Activated T-cell treated with anti-CD3 and anti-CD28 coated beads, Interleukin-2, amount 50 U/mL, for 72 hours (primary cell): ENCODE measurements at regions not wholly inside any gene's neighbourhood (a gene's known extent, or its start where the extent isn't known, plus 50 kb on each side); places are given as distances from the start of the nearest gene placed in this dataset.
A peak's percentile ranks its signal among the peaks of the same experiment; 100 is the strongest.
"Not testable (repeated sequence)": the region's sequence is repeated elsewhere in the genome, so short reads cannot be mapped to it uniquely, and the experiment has no call there.

Source experiments
- ATAC-seq, 2 donors: fragments of 150-1000 bp; cut with Tn5 transposase; replicated peaks in 1 of 2; 2 replicates each; pipeline ENCODE4 v1.10.0; 2021; ENCODE audit warnings: moderate library complexity in 2 of 2, mild to moderate bottlenecking in 1 of 2
- DNase-seq, 2 donors: peaks; one replicate each; pipeline ENCODE4 v3.0.0; 2021 to 2022; ENCODE audit warnings: mixed read lengths in 1 of 2
- H3K27ac Mint-ChIP-seq: one replicate; pipeline ENCODE4 v1.8.0; 2022; ENCODE audit warnings: mild to moderate bottlenecking, moderate library complexity, mixed read lengths
- H3K27me3 Mint-ChIP-seq: one replicate; pipeline ENCODE4 v1.8.0; 2022; ENCODE audit warnings: low read depth, mixed read lengths
- H3K36me3 Mint-ChIP-seq, 2 donors: one replicate each; pipeline ENCODE4 v1.8.0; 2022; ENCODE audit warnings: mixed read lengths in 2 of 2, mild to moderate bottlenecking in 1 of 2; ENCODE audit not compliant: insufficient read depth in 2 of 2
- H3K4me1 Mint-ChIP-seq: one replicate; pipeline ENCODE4 v1.8.0; 2022; ENCODE audit warnings: low read depth, mixed read lengths
- H3K4me3 Mint-ChIP-seq, 2 donors: one replicate each; pipeline ENCODE4 v1.8.0; 2022; ENCODE audit warnings: mild to moderate bottlenecking in 2 of 2, mixed read lengths in 2 of 2, moderate library complexity in 2 of 2
- H3K9me3 Mint-ChIP-seq, 2 donors: one replicate each; pipeline ENCODE4 v1.8.0; 2022; ENCODE audit warnings: mixed read lengths in 2 of 2

DNA sequence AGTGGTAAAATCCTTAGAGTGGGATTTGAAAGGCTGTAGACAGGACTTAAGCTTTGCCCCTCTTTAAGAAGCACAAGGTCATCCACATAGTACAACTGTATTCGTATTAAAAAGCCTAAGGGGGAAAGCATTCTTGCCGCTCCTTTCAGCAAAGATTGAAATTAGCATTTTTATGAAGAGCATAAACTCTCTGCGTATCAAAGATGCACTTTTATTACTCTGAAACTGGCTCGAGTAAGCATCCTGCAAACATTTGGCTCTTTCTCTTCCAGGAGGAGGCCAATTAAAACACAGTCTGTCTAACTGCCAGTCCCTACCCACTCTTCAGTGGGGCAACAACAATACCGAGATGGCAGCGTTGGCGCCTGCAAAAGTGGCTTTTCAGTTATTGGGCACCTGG lies 192.5 kb upstream of the TPRG1 start:
- peaks cover 8% of the 10 kb centered on the region for H3K27me3 Mint-ChIP-seq
- no peaks in the 10 kb centered on the region for H3K9me3 Mint-ChIP-seq
- H3K4me3 Mint-ChIP-seq, result no peak overlapping the region
- no peak for DNase-seq
- no peaks in the 10 kb centered on the region for H3K36me3 Mint-ChIP-seq
- H3K27ac Mint-ChIP-seq, result no peak overlapping the region
- peaks cover 10% of the 10 kb centered on the region for H3K4me1 Mint-ChIP-seq
- ATAC-seq, result no peak

DNA sequence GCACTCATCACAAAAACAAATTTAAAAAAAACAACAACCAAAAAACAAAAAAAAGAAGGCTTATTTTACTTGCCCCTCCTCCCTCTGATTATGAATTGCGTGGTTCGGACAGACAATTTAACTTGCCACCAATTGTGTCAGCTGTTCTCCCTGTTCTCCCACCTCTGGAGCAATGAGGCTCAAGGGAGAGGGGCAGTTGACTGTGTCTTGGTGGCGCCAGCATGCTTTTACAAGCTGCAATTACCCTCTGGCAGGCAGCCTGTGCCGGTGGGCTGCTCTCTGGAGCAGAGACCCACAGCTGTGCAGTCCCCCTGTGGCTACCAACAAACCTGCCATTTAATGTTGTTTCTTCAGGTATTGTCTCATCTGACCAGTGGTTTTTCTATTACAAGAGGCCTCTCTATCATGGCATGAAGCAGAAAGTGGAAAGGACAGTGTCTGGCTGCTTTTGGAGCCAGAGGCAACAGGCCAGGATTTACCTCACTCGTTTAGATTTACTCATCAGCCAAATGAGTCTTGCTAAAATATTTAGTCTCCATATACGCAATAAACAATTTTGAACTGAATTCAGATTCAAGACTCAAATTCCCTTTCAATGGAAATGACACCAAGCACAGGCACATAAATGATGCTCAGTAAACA lies 192.0 kb upstream of the TPRG1 start:
- no peak for DNase-seq
- Mint-ChIP-seq H3K4me1 (peaks cover 9% of the 10 kb centered on the region), H3K36me3 (no peaks in the 10 kb centered on the region), H3K27me3 (peaks cover 6% of the 10 kb centered on the region), H3K27ac (no peak overlapping the region), H3K4me3 (no peak overlapping the region), H3K9me3 (no peaks in the 10 kb centered on the region)
- no peak for ATAC-seq

DNA sequence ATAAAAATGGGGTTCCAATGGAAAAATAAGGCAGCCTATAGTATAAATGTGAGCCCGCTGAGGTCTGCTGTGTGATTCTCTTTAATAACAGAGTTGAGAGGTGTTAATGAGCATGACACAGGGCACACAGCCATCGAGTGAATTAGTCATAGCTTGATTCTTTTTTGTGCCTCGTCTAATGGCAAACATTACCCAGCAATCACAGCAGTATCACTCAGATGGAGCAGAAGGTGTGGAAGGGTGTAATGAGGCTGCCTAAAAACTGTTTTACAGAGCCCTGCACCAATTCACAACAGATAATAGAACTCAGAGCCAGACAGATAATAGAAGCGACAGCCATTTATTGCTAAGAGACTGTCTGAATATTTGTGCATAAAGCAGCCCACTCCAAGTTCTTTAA lies 178.6 kb upstream of the TPRG1 start:
- H3K27ac Mint-ChIP-seq, result no peak overlapping the region
- no peak overlapping the region for H3K4me3 Mint-ChIP-seq
- no peak for ATAC-seq
- H3K36me3 Mint-ChIP-seq, result no peaks in the 10 kb centered on the region
- peaks cover 21% of the 10 kb centered on the region for H3K27me3 Mint-ChIP-seq
- H3K4me1 Mint-ChIP-seq, result no peaks in the 10 kb centered on the region
- no peak for DNase-seq
- no peaks in the 10 kb centered on the region for H3K9me3 Mint-ChIP-seq

DNA sequence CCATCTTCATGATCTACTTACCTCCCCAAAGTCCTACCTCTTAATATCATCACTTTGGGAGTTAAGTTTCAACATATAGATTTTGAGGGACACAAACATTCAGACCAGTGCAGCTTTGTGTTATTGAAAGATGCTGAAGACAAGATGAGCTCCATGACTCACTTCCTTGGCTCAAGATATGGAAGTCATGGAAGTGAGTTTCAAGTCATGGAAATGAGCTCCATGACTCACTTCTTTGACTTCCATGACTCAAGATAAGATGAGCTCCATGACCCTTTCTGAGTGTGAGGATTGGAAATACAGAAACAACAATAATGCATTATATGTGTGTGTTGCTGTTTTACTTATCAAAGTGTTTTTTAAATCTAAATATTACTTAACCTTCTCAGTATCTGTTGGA lies 170.2 kb upstream of the TPRG1 start:
- DNase-seq (no peak), ATAC-seq (no peak)
- Mint-ChIP-seq H3K27me3 (peaks cover 11% of the 10 kb centered on the region), H3K9me3 (no peaks in the 10 kb centered on the region), H3K4me1 (no peaks in the 10 kb centered on the region), H3K27ac (no peak overlapping the region), H3K4me3 (no peak overlapping the region), H3K36me3 (no peaks in the 10 kb centered on the region)

DNA sequence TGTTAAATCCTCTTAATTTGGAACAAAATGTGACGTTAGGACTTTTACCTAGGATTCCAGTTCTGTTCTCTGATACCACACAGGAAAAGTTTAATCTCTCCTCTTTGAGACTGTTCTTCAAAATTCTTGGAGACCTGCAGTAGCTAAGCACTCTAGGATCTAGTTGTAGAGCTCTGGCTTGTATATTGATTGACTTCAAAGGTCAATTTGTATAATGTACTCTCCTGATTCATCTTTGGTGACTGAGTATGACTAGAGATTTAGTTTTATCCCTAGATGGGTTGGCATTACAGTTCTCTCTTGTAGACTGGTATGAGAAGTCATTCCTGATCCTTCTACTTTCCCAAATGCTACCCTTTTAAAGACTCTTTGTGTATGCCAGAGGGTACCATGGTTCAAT lies 168.4 kb upstream of the TPRG1 start:
- Mint-ChIP-seq H3K4me3 (no peak overlapping the region), H3K27ac (no peak overlapping the region), H3K4me1 (no peaks in the 10 kb centered on the region), H3K9me3 (no peaks in the 10 kb centered on the region), H3K27me3 (peaks cover 13% of the 10 kb centered on the region), H3K36me3 (no peaks in the 10 kb centered on the region)
- ATAC-seq, result no peak
- DNase-seq, result no peak

DNA sequence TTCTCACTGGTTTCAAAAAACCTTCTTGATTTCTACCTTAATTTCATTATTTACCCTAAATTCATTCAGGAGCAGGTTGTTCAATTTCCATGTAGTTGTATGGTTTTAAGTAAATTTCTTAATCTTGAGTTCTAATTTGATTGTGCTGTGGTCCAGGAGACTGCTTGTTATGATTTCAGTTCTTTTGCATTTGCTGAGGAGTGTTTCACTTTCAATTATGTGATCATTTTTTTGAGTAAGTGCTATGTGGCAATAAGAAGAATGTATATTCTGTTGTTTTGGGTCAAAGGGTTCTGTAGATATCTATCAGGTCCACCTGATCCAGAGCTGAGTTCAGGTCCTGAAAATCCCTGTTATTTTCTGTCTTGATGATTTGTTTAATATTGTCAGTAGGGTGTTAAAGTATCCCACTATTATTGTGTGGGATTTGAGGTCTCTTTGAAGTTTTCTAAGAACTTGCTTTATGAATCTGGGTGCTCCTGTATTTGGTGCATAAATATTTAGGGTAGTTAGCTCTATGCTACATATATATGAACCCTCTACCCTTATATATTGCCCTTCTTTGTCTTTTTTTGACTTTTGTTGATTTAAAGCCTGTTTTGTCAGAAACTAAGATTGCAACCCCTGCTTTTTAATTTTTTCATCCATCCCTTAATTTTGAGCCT lies 158.4 kb upstream of the TPRG1 start:
- Mint-ChIP-seq H3K9me3 (peaks cover 13 to 14% of the 10 kb centered on the region in 2 donors), H3K27ac (peak overlapping the region; percentile 0), H3K4me3 (peak overlapping the region in 1 of 2 donors; percentile 23), H3K27me3 (peaks cover 39% of the 10 kb centered on the region), H3K4me1 (peaks cover 25% of the 10 kb centered on the region), H3K36me3 (peaks cover 14 to 25% of the 10 kb centered on the region in 2 donors)
- no peak for DNase-seq
- peak; percentile 73 for ATAC-seq

DNA sequence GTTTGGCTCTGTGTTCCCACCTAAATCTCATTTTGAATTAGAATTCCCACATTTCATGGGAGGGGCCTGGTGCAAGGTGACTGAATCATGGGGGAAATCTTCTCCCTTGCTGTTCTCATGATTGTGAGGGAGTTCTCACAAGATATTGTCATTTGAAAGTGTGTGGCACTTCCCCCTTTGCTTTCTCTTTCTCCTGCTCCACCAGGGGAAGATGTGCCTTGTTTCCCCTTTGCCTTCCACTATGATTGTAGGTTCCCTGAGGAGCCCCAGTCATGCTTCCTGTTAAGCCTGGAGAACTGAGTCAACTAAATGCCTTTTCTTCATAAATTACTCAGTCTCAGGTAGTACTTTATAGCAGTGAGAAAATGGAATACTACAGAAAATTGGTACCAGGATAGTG lies 157.2 kb upstream of the TPRG1 start:
- DNase-seq, result no peak
- Mint-ChIP-seq H3K4me3 (no peak overlapping the region), H3K9me3 (peaks cover 13 to 14% of the 10 kb centered on the region in 2 donors), H3K4me1 (peaks cover 25% of the 10 kb centered on the region), H3K36me3 (peaks cover 14 to 25% of the 10 kb centered on the region in 2 donors), H3K27ac (no peak overlapping the region), H3K27me3 (peaks cover 33% of the 10 kb centered on the region)
- no peak for ATAC-seq

DNA sequence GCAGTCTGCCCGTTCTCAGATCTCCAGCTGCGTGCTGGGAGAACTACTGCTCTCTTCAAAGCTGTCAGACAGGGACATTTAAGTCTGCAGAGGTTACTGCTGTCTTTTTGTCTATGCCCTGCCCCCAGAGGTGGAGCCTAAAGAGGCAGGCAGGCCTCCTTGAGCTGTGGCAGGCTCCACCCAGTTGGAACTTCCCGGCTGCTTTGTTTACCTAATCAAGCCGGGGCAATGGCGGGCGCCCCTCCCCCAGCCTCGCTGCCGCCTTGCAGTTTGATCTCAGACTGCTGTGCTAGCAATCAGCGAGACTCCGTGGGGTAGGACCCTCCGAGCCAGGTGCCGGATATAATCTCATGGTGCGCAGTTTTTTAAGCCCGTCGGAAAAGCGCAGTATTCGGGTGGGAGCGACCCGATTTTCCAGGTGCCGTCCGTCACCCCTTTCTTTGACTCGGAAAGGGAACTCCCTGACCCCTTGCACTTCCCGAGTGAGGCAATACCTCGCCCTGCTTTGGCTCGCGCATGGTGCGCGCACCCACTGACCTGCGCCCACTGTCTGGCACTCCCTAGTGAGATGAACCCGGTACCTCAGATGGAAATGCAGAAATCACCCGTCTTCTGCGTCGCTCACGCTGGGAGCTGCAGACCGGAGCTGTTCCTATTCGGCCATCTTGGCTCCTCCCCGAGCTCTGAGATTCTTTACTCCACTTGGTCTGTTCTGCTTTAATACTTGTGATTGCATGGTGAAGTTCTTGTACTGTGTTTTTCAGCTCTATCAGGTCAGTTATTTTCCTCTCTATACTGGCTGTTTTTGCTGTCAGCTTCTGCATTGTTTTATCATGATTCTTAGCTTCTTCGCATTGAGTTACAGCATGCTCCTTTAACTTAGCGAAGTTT lies 148.9 kb upstream of the TPRG1 start:
- H3K4me3 Mint-ChIP-seq, H3K9me3 Mint-ChIP-seq, H3K36me3 Mint-ChIP-seq, H3K4me1 Mint-ChIP-seq, H3K27ac Mint-ChIP-seq, ATAC-seq, DNase-seq: not testable (repeated sequence)
- peaks cover 24% of the 10 kb centered on the region for H3K27me3 Mint-ChIP-seq

DNA sequence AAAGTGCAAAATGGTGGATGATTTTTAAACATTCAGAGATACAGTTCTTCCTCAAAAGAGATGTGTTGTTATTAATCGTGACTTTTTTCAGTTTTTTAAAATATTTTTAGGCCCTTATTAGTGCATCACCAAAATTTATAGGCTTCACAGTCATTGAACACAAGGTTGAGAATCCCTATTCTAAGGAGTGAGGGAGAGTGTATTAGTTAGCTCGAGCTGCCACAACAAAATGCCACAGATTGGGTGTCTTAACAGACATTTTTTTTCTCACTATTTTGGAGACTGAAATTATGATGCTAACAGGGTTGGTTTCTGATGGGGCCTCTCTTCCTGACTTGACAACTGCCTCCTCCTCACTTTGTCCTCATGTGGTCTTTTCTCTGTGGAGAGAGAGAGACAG lies 145.9 kb upstream of the TPRG1 start:
- no peak overlapping the region for H3K4me3 Mint-ChIP-seq
- H3K9me3 Mint-ChIP-seq, result peaks cover 0 to 1% of the 10 kb centered on the region in 2 donors
- peaks cover 0 to 1% of the 10 kb centered on the region in 2 donors for H3K36me3 Mint-ChIP-seq
- H3K27me3 Mint-ChIP-seq, result peaks cover 35% of the 10 kb centered on the region
- no peak overlapping the region for H3K27ac Mint-ChIP-seq
- ATAC-seq (no peak), DNase-seq (no peak)
- H3K4me1 Mint-ChIP-seq, result no peaks in the 10 kb centered on the region

DNA sequence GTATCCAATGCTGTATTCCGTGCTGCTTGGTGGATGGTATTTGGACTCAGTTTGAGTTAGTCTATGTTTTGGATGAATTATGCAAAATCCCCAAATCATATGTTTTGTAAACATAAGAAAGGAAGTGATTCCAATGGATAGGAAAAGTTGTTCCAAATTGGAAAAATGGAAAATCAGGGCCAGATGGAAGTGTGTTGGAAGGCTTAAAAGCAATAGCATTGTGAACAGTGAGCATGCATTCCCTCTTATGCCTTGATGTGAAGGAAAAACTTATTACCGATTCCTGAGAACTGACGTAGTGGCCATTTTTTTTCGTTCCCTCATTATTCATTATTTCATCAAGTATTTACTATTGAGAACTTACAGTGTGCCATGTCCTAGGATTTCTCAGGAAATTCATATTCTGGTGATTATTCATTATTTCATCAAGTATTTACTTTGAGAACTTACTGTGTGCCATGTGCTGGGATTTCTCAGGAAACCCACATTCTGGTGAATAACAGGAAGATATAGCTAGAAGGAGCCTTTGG lies 144.1 kb upstream of the TPRG1 start:
- H3K9me3 Mint-ChIP-seq, result peaks cover 0 to 1% of the 10 kb centered on the region in 2 donors

DNA sequence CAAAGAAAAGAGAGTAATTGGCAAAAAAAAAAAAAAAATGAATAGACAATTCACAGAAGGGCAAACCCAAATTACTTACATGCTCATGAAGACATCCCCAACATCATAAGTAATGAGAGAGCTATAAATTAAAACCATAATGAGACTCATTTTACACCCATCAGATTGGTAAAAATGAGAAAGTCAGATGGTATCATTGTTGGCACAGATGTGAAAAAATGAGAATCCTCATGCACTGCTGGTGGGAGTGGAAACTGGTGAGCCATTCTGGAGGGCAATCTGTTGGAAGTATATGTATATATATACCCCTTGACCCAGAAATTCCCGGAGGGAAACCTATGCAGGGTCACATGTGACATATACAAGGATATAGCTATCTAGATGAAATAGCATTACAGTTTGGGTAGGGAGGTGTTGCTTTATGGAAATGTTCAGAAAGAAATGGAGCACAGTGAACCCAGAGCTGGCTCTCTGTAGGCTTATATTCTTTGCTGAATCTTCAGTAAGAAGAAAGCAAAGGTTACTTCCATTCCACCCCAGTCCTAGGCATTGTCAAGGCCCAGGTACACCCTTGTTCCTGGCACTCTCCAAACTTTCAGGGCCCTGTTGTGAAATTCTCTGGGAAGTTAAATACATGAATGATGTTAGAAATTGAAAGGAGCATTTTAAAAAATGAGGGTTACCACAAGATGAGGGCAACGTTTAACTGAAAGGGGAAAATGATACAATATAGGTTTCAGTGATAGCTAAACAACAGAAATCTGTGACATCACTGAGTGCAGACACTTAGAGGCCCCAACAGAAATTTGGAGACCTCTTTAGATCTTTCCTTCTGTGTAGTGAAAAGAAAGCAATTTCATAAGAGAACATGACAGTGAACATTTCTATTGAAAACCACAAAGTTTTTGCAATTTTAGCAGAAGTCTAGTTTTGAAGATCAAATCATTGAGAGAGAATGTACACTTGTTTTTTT lies 132.7 kb upstream of the TPRG1 start:
- peak overlapping the region in 1 of 2 donors; percentile 60 for H3K4me3 Mint-ChIP-seq
- ATAC-seq (peak; percentile 83 to 84), DNase-seq (peak; percentile 21 to 37)
- H3K4me1 Mint-ChIP-seq, result peaks cover 46% of the 10 kb centered on the region
- peaks cover 2 to 5% of the 10 kb centered on the region in 2 donors for H3K36me3 Mint-ChIP-seq
- H3K27ac Mint-ChIP-seq, result peak overlapping the region; percentile 64
- H3K9me3 Mint-ChIP-seq, result peaks cover 0 to 2% of the 10 kb centered on the region in 2 donors
- peaks cover 19% of the 10 kb centered on the region for H3K27me3 Mint-ChIP-seq

More for the DNA sequence above, 144.1 kb upstream of the TPRG1 start:
- H3K36me3 Mint-ChIP-seq, result peaks cover 0 to 1% of the 10 kb centered on the region in 2 donors
- no peaks in the 10 kb centered on the region for H3K4me1 Mint-ChIP-seq
- no peak for ATAC-seq
- no peak overlapping the region for H3K27ac Mint-ChIP-seq
- no peak for DNase-seq
- H3K4me3 Mint-ChIP-seq, result no peak overlapping the region
- H3K27me3 Mint-ChIP-seq, result peaks cover 45% of the 10 kb centered on the region

DNA sequence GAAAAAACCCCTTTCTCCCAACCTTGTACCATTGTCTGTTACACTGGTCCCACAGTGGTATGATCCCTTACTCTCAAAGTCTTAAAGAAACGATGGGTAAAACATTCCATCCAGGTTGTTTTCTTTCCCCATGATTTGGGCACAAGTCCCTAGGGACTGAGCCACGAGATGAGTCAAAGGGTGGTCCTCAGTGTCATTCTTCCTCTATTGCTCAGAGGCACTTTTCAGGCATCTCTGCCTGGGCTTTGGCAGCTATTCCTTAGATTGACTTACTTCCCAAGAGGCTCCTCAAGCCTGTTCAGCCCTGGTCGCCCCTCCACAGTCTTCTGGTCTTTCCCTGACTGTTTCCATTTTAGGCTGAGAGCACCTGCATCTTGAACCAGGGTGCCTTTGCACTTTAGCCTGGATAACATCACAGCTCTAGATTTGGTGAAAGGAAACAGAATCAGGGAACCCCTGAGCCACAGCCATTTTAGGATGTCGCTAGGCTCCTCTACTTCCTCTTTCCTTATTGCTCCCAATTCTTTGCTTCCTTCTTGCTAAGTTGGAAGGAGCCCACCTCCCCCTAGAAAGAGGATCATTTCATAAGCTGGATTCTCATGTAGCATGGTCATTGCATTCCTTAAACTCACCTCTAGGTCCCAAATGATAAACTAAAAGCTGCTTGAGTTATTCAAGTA lies 131.0 kb upstream of the TPRG1 start:
- Mint-ChIP-seq H3K27ac (no peak overlapping the region), H3K36me3 (peaks cover 1 to 2% of the 10 kb centered on the region in 2 donors), H3K27me3 (peaks cover 8% of the 10 kb centered on the region), H3K4me3 (no peak overlapping the region), H3K9me3 (no peaks in the 10 kb centered on the region), H3K4me1 (peaks cover 46% of the 10 kb centered on the region)
- ATAC-seq, result no peak
- DNase-seq, result no peak
